GM11168 (cell line): ENCODE measurements at regions not wholly inside any gene's neighbourhood (a gene's known extent, or its start where the extent isn't known, plus 50 kb on each side); places are given as distances from the start of the nearest gene placed in this dataset.
"Not testable (repeated sequence)": the region's sequence is repeated elsewhere in the genome, so short reads cannot be mapped to it uniquely, and the experiment has no call there.

Experiments
- in situ Hi-C: fragments of 300-500 bp; cut with MboI; formaldehyde crosslinking; loops from one replicate; pipeline ENCODE4 v1.12.0; 2022; ENCODE audit warnings: low sequenced_read_pairs; ENCODE audit not compliant: unreplicated experiment

- in situ Hi-C loops, result not testable (repeated sequence)
These were observed 185.7 kb upstream of the TP53TG3 start for GRCh38 chr16:32861476-32862201.

DNA sequence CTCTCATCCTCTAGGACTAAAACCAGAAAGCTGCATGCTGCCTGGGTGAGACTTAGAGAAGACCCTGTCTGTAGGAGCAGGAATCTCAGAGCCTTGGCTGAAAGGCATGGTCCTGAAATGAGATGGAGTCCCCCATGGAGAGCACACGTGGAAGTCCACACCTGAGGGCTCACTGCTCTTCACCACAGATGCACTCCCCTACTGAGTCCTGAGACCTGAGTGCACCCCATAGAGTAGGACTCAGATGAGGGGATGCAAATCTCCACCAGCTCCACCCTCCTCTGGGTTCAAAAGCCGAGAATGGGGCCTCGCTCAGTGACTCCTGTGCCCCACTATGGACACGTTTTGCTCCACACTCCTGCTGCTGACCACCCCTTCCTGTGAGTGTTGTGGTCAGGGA, 171.4 kb upstream of the TP53TG3 start:
- in situ Hi-C loops, result not testable (repeated sequence)

GRCh38 chr16:32845572-32845971, 169.6 kb upstream of the TP53TG3 start:
- in situ Hi-C loops, result not testable (repeated sequence)

DNA sequence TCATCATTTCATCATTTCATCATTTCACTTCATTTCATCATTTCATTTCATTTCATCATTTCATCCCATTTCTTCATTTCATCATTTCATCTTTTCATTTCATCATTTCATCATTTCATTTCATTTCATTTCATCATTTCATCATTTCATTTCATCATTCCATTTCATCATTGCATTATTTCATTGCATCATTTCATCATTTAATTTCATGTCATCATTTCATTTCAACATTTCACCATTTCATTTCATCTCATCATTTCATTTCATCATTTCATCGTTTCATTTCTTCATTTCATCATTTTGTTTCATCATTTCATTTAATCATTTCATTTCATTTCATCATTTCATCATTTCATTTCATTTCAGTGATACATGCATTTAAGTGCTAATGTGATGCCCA, 166.9 kb upstream of the TP53TG3 start:
- in situ Hi-C loops, result not testable (repeated sequence)

GRCh38 chr16:32807280-32807679, 131.3 kb upstream of the TP53TG3 start:
- in situ Hi-C loops, result not testable (repeated sequence)

GRCh38 chr16:32805639-32806038, 129.7 kb upstream of the TP53TG3 start:
- in situ Hi-C loops, result not testable (repeated sequence)
